Right hindlimb (tissue), 1 donor: ENCODE measurements at regions not wholly inside any gene's neighbourhood (a gene's known extent, or its start where the extent isn't known, plus 50 kb on each side); places are given as distances from the start of the nearest gene placed in this dataset.
"Not testable (repeated sequence)": the region's sequence is repeated elsewhere in the genome, so short reads cannot be mapped to it uniquely, and the experiment has no call there.

ENCODE experiments used
- DNase-seq: peaks from one replicate; pipeline ENCODE4 v3.0.0-alpha.2; 2018

- DNase-seq: not testable (repeated sequence)
Measured at GRCh38 chr3:139116631-139117030, 71.9 kb upstream of the PRR23C start.

DNA sequence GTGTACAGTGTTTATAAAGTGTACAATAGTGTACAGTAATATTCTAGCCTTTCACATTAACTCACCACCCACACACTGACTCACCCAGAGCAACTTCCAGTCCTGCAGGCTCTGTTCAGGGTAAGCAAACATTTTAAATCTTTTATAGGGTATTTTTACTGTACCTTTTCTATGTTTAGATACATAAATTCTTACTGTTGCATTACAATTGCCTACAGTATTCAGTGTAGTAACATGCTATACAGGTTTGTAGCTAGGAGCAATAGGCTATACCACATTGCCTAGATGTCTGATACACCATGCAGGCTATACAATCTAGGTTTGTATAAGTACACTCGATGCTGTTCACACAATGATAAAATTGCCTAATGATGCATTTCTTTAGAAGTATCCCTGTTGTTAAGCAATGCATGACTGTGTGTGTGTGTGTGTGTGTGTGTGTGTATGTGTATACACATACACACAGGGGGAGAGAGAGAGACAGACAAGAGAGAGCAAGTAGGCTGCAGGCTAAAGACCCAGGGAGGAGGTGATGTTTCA, 72.5 kb upstream of the PRR23C start:
- DNase-seq: no peak

- DNase-seq: no peak
Measured at GRCh38 chr3:139117883-139118760, 73.4 kb upstream of the PRR23C start.

DNA sequence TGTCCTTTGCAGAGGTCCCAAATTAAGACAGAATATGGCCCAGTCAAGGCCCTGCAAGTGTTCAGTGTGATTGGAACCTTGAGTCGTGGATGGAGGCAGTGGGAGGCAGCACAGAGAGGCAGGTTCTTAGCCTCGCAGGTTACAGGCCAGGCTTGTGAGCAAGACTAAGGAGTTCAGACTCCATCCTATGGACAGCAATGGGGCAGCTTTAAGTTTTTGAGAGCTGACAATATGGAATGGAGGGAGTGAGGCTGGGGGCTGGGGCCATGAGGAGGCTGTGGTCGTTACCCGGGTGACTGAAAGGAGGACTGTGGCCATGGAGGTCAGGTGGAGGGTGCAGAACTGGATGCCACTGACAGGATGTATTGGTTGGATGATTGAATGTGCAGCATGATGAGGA, 74.1 kb upstream of the PRR23C start:
- DNase-seq: no peak

GRCh38 chr3:139119331-139120025, 74.8 kb upstream of the PRR23C start:
- no peak for DNase-seq

DNA sequence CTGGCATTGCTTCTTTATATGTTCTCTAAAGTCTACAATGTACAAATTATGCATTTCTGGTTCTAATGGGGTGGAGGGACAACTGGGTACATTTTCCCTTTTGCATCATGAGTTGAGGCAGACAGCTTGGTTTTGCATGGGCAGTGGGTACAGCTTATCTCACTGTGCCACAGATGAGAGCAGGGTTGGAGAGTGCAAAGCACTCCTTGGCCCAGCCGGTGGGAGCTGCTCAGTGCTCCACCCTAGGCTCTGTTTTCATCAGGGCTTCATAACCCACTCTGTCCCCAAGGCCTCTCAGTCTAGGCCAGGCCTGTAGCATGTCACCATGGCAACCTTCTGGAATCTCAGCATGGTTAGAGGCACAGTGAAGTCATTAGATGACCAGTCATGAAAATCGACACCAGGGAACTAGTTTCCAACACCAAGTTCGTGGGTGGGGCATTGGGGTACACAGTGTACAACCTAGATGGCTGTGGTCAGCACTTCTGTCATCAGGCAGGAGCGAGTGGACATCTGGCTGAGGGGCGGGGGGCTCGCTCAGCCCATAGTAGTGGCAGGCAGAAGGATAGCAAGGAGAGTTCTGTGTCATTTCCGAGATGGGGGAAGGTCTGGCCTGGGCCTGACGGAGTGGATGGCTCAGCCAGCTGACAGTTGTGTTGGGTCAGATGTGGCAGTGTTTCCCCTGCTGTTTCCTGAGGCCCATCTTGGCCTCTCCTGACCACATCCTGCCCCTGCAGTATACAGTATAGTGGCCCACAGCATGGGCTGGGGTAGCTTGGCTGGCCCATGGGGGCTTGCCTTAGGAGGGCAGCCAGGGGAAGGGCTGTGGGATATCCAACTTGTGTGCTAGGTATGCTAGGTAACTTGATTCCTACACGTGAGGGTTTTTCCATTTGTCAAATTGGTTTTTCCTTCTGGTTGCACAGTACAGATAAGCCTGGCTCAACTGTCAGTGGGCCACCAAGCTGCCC, 75.7 kb upstream of the PRR23C start:
- no peak for DNase-seq

GRCh38 chr3:139121513-139122220, 77.0 kb upstream of the PRR23C start:
- no peak for DNase-seq

DNA sequence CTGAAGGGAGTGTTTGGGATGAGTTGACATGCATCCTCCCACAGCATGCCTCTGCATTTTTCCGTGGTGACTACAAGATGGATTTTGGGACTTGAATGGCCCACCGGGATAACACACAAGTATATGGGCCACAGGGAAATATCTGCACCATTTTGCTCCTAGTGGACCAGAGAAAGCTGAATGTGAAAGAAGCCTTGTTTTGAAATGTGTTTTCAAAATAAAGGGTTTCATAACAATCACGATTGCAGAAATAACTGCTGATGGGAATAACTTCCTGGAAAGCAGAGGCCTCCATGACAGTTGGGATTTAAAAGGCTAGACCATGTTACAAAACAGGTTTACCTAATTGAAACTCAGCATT, 77.5 kb upstream of the PRR23C start:
- DNase-seq: no peak

GRCh38 chr3:139122612-139123011, 77.9 kb upstream of the PRR23C start:
- no peak for DNase-seq

DNA sequence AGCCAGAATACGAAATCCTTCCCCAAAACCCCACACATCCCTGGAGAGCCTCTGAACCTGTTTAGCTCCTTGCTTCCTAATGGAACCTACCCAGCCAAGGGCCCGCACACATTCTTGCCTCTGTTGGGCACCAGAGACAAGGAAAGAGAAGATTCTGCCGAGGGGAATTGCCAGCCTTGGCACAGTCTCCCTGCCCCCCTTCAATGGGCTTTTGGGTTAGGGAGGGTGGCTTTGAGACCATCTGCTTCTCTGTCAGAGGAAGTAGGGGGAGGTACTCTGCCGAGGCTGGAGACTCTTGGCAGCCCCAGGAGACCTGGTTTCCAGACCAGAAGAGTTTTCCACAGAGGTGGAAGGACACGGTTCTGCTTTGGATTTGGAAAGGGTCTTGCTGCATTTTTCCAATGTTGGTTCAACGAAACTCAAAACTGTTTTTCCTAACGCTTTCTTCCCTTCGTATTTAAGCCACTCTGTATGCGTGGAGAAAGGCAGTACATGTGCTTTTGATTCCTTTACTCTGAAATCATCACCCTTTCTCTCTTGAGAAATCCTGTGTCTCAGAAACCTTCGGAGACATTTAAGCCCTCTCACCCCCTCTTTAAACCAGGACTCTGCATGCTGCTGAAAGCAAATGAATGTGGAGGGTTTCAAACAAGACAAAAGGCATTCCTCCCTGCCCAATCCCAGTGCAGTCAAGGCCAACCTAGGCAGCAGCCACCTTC, 78.8 kb upstream of the PRR23C start:
- DNase-seq: no peak

DNA sequence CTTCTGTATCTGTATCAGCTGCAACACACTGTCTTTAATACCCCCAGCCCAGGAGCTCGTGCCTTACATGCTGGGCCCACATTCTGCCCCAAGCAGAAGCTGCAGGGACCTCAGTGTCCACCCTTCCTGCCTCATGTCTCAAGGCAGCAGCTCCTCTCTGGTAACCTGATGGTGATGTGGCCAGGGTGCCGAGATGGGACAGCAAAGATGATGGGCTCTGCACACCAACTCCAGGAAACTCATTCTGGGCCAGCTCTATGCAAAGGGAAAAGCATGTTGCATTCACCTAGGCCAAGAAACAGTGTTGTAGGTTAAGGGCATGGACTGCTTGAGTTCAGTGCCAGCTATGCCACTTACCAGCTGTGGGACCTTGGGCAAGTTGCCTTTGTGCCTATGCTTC, 79.5 kb upstream of the PRR23C start:
- DNase-seq: no peak

GRCh38 chr3:139127101-139127500, 82.4 kb upstream of the PRR23C start:
- DNase-seq: no peak

- DNase-seq: not testable (repeated sequence)
Measured at GRCh38 chr3:139127629-139128028, 82.9 kb upstream of the PRR23C start.

GRCh38 chr3:139128803-139129202, 84.1 kb upstream of the PRR23C start:
- DNase-seq: no peak

DNA sequence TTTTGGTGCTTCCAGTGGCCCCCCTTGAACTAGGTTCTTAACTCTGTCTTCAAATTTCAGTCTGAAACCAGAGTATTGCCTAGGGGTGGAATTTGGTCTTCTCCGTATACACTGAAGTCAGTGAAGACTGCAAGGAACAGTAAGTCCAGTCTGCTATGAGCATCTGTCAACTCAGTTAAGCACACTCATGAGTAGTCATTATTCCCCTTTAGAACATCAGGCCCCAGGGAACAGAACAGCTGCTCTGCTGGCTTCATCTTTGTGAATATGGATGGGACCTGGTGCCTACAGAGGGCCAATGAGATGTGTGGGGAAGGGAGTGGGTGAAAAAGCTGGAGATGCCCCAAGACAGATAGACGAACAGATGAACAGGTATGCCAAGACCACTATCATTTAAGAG, 85.2 kb upstream of the PRR23C start:
- no peak for DNase-seq

DNA sequence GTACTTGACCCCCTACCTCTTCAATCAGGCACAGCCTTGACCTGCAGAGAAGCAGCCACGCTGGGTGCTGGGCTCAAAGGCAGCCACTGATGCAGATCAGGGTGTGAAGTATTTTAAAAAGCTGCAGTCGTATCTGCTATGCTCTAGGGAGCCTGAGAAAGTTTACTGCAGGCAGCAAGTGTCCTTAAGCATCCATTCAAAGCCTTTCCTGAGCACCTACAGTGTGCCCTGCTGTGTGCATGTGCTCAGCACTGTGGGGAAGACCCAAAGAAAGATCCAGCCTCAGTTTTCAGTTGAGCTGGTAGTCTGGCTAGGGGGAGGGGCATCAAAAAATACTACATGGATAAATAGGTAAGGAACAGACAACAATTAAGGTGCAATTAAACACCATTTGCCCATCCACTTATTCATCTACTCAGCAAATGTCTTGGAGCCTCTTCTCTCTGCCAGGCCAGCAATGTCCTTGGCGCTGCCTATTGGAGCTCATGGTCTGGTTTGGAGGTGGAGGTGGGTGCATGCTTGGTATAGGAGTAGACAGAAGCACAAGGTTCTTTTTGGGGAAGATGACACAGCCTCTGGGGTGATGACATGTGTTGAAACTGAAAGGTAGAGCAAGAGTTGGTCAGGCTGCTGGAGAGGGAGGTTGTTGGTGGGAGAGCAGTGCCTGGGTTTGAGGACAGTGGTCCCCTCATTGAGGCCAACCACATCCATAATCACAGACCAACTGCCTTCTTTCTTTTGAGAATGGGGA, 85.9 kb upstream of the PRR23C start:
- DNase-seq: no peak

DNA sequence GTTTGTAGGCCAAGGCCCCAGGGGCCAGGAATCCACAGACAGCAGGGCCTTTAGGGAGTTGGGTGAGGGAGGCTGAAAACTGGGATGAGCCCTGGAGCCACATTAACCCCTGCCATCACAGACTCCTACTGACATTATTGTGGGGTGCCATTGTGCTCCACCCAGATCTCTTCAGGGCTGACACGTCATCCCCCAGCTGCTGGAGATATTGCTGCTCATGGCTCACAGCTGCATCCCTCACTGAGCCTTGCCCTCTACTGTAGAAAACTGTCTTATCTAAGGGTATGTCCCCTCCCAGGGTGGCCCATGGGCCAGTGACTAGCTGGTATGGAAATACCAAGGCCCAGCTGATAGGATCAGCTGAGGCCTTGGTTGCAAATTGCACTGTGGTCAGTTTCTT, 87.3 kb upstream of the PRR23C start:
- DNase-seq: no peak

DNA sequence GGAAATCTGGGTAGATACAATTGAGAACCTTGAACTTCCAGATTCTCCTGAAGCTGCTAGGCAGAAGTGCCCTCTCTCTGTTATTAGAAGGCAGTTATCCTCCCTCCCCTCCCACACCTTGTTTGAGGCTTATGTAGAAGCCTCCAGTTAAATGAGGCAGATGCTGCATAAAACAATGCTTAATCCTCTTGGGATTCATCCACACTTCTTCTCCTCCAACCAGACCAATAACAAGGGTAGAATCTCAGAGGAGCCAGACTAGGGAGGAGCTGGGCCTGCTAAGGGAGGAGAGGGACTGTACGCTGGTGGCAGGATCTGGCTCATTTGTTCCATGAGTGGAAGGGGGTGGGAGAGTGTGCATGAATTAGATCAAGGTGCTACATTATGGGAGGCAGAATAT, 88.3 kb upstream of the PRR23C start:
- no peak for DNase-seq

GRCh38 chr3:139134678-139135372, 90.1 kb upstream of the PRR23C start:
- no peak for DNase-seq

DNA sequence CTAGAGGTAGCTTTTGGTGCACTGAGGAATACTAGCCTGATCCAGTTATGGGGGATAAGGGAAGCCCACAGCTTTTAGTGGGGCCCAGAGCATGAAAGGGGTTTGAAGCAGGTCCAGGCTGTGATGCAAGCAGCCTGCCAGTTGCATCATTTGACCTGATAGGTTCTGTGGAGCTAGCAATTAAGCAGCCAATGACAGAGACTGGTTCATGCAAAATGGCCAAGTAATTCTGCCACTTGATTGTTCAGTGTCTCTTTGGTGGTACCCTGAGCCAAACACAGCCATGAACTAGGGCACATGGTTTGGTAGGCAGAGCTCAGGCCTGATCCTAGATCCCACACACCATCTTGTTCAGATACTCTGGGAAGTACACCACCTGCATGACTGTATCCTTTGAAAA, 91.0 kb upstream of the PRR23C start:
- no peak for DNase-seq
